ENCODE measurements at regions not wholly inside any gene's neighbourhood (a gene's known extent, or its start where the extent isn't known, plus 50 kb on each side); places are given as distances from the start of the nearest gene placed in this dataset.

DNA sequence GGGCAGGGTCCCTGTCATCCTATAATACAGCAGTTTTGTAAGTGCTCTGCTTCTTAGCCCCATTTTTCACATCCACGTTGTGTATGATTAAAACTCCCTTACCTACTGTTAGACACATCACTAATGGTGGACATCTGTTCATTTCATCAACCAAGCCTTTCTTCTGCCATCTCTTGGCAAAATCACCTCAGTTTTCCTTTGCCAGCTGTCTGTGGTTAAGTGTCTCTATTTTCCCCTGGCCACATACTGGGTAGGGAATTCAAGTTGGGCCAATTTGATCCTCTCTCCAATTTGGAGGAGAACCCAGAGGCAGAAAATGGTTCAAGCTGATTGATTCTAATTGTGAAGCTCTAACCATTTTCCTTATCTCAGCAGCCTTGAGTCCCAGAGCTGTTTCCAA, 436.1 kb downstream of the PCDH7 start:
- no peak overlapping the region for H2BK12ac ChIP-seq (ENCODE audit: low read depth, low read length)
- no peak for FAIRE-seq
- no peak for DNase-seq (ENCODE audit: low read depth in 1 of 2, low spot score in 2 of 2)
- H3K23me2 ChIP-seq (ENCODE audit: low read depth, low read length): no peaks in the 10 kb centered on the region
- no peak overlapping the region for H3K18ac ChIP-seq (ENCODE audit: extremely low read depth, low read length)
- POLR2A ChIA-PET (ENCODE audit: partially characterized antibody): no interaction called here
- no peak overlapping the region for H3K14ac ChIP-seq (ENCODE audit: insufficient read length)
- H4K5ac ChIP-seq (ENCODE audit: insufficient read length, low read depth, low read length): no peak overlapping the region
- no peak overlapping the region for H2BK20ac ChIP-seq (ENCODE audit: low read length)
- H3K79me1 ChIP-seq (ENCODE audit: low read depth, low read length): no peaks in the 10 kb centered on the region
- no peak overlapping the region for H3K9ac ChIP-seq (replicated peaks in 1 of 4; ENCODE audit: extremely low read depth in 1 of 4, low read depth in 3 of 4, low read length in 3 of 4)
- no peak overlapping the region for H4K91ac ChIP-seq (replicated peaks; ENCODE audit: insufficient read length, low read length)
- peaks cover 0 to 4% (median 0%) of the 10 kb centered on the region in 4 experiments; a peak in 1 of 7 replicates for H3K4me1 ChIP-seq (replicated peaks in 1 of 4; ENCODE audit: control insufficient read depth in 3 of 4, insufficient read depth in 4 of 4, low read length in 3 of 4)
- no peak overlapping the region for H4K8ac ChIP-seq (ENCODE audit: extremely low read depth, insufficient read depth, low read length)
- H2BK120ac ChIP-seq (replicated peaks; ENCODE audit: low read depth, low read length): no peak overlapping the region
- no peaks in the 10 kb centered on the region for H3K36me3 ChIP-seq (ENCODE audit: control insufficient read depth in 2 of 4, insufficient read depth in 4 of 4, low read length in 3 of 4)
- no peak overlapping the region for H3K23ac ChIP-seq (ENCODE audit: insufficient read length)
- H2AFZ ChIP-seq (ENCODE audit: low read length): 0 out of 2 replicates have a peak overlapping the region, but pooled peaks have one; percentile 17
- H3K79me2 ChIP-seq (ENCODE audit: control insufficient read depth in 1 of 2, insufficient read depth in 2 of 2, low read length in 2 of 2): no peaks in the 10 kb centered on the region
- H3K4me2 ChIP-seq (ENCODE audit: insufficient read depth in 1 of 2, low read depth in 2 of 2, low read length in 2 of 2): no peak overlapping the region
- H3K56ac ChIP-seq (replicated peaks; ENCODE audit: insufficient read length, low read depth, low read length): no peak overlapping the region
- TF ChIP-seq SP1 (IDR thresholded peaks at IDR 0.05; ENCODE audit: low read depth, low read length): no peak
- TF ChIP-seq GTF2F1 (IDR thresholded peaks at IDR 0.05; ENCODE audit: borderline replicate concordance, low read depth, low read length): no peak
- no peak for TF ChIP-seq RAD21 (IDR thresholded peaks at IDR 0.05 in 1 of 2, conservative IDR thresholded peaks at IDR 0.05 in 1 of 2; ENCODE audit: low read depth in 2 of 2, low read length in 2 of 2)
- no peak for TF ChIP-seq CTBP2 (IDR thresholded peaks at IDR 0.05; ENCODE audit: borderline replicate concordance, insufficient read depth, insufficient read length, low read length)
- TF ChIP-seq, protein P1, sequence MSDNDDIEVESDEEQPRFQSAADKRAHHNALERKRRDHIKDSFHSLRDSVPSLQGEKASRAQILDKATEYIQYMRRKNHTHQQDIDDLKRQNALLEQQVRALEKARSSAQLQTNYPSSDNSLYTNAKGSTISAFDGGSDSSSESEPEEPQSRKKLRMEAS (IDR thresholded peaks at IDR 0.05): no peak
- TF ChIP-seq SP4 (IDR thresholded peaks at IDR 0.05; ENCODE audit: low read length): no peak
- no peak overlapping the region for H2BK5ac ChIP-seq (ENCODE audit: low read depth, low read length)
- no peak overlapping the region for H2BK15ac ChIP-seq (ENCODE audit: low read length)
- no peaks in the 10 kb centered on the region for H4K20me1 ChIP-seq (replicated peaks in 1 of 2; ENCODE audit: control insufficient read depth in 1 of 2, insufficient read depth in 2 of 2, low read length in 2 of 2)
- H3K27me3 ChIP-seq (replicated peaks in 1 of 4; ENCODE audit: control insufficient read depth in 3 of 4, extremely low read depth in 1 of 4, insufficient read depth in 3 of 4, low read length in 3 of 4): no peaks in the 10 kb centered on the region
- WGBS, 2 experiments (ENCODE audit: extremely low coverage in 1 of 2, insufficient coverage in 1 of 2, insufficient read length in 1 of 2, insufficient replicate concordance in 2 of 2, low coverage in 1 of 2, low lambda C conversion rate in 2 of 2, missing lambda C conversion rate in 1 of 2): 92% methylated on average over 1 of the region's 1 CpG; no CpG with 5 or more reads in 1 of the 2 experiments
- no peak overlapping the region for H3K4me3 ChIP-seq (ENCODE audit: extremely low read depth in 1 of 4, insufficient read depth in 2 of 4, low read depth in 3 of 4, low read length in 4 of 4)
- H3K4ac ChIP-seq (replicated peaks; ENCODE audit: insufficient read length, low read depth, low read length): no peak overlapping the region
- CTCF ChIA-PET (ENCODE audit: partially characterized antibody): interaction anchor here (0.6 kb wide), 1 partner anchor 723 kb away, joined by 3 read pairs; no protein-coding TSS in a partner anchor
- no peak overlapping the region for H2AK5ac ChIP-seq (ENCODE audit: low read depth, low read length)
- no peaks in the 10 kb centered on the region for H3K9me3 ChIP-seq (ENCODE audit: insufficient read depth in 2 of 2, low read depth in 1 of 2, low read length in 1 of 2)
- H3K27ac ChIP-seq (ENCODE audit: low read depth, low read length): no peak overlapping the region
